ENCODE measurements at regions not wholly inside any gene's neighbourhood (a gene's known extent, or its start where the extent isn't known, plus 50 kb on each side); places are given as distances from the start of the nearest gene placed in this dataset.

DNA sequence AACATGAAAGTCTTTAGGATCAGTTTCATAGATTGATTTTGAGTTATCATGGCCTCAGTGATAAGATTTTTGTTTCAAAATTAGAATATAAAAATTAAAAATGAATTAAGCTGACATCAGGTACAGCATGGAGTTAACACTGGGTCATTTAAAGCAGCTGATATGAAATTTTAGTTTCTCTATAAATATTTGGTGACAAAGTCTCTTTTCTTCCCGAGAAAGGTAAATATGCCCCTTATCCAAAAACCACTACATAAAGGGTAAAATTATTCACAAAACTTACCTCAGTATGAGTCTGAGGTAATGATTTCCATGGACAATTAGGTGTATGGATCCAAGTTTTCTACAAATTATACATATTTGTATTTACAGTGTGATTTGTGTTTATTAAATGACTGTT lies 121.5 kb upstream of the PJA2 start:
- DNase-seq (ENCODE audit: low read depth in 3 of 3): no peak

DNA sequence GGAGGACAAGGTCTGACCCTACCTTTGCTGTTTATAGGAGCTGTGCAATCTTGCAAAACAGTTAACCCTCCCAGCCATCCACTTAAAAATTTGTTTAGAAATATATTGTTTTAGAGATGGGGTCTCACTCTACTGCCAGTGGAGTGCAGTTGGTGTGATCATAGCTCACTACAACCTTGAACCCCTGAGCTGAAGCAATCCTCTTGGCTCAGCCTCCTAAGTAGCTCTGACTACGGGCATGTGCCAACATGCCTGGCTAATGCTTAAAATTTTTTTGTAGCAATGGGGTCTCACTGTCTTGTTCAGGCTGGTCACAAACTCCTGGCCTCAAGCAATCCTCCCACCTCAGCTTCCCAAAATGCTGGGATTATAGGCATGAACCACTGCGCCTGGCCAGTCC lies 120.2 kb upstream of the PJA2 start:
- no peak for DNase-seq (ENCODE audit: low read depth in 3 of 3)

- DNase-seq (ENCODE audit: low read depth in 3 of 3): no peak
These were observed 119.7 kb upstream of the PJA2 start for GRCh38 chr5:109529520-109529919.

DNA sequence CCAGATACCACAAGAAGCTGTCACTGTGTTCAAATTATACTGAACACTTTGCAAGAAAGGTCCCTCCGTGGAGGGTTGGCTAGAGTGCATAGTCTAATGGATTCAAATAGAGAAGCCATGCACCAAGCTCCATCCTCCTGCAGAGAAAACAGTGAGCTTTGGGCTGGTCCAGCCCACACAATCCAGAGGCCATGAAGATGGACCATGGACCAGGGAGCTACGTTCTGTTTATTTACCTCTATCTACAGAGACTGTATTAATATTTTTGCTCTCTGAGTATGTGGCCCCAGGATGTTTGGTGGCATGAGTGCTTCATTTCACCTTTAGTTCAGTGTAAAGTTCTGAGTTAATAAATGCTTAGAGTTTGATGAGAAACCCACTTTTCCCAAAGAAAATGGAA lies 114.8 kb upstream of the PJA2 start:
- no peak for DNase-seq (ENCODE audit: low read depth in 3 of 3)

DNA sequence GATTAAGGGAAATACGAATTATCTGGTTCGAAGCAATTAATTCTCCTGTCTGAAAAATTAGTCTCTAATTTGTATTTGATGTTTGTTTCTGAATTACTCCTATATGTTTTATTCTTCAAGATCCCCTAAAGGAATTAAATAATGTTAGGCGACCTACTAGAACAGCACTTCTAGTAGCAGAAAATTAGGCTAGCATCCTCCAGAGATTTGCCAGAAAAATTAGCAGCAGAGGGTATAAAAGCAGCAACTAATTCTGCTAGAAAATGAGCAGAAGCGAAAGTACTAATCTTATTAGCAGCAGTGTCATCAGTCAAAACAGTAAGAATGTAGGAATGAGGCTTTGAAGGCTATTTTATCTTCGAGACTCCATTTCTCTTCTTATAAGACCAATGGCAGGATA lies 114.3 kb upstream of the PJA2 start:
- no peak for DNase-seq (ENCODE audit: low read depth in 3 of 3)

DNA sequence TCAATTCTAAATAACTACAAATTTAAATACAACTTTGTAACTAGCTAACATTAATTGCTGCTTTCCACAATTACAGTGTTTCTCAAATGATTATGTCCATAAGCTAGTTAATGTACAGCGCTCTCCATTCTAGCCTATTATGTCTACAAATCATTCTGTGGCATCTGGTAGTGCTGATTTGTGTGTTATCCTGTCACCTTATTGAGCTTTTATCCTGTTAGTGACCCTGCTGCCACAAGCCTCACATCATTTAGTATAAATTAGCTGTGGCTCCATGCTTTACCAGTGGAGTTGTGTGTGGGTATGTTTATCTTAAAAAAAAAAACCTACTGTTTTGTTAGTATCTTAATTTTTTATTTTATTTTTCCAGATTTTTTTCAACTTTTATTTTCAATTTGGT lies 112.6 kb upstream of the PJA2 start:
- DNase-seq (ENCODE audit: low read depth in 3 of 3): no peak

- DNase-seq (ENCODE audit: low read depth in 3 of 3): no peak
These were observed 109.6 kb upstream of the PJA2 start for GRCh38 chr5:109519416-109519815.

- DNase-seq (ENCODE audit: low read depth in 3 of 3): no peak
These were observed 106.6 kb upstream of the PJA2 start for GRCh38 chr5:109516390-109516789.

DNA sequence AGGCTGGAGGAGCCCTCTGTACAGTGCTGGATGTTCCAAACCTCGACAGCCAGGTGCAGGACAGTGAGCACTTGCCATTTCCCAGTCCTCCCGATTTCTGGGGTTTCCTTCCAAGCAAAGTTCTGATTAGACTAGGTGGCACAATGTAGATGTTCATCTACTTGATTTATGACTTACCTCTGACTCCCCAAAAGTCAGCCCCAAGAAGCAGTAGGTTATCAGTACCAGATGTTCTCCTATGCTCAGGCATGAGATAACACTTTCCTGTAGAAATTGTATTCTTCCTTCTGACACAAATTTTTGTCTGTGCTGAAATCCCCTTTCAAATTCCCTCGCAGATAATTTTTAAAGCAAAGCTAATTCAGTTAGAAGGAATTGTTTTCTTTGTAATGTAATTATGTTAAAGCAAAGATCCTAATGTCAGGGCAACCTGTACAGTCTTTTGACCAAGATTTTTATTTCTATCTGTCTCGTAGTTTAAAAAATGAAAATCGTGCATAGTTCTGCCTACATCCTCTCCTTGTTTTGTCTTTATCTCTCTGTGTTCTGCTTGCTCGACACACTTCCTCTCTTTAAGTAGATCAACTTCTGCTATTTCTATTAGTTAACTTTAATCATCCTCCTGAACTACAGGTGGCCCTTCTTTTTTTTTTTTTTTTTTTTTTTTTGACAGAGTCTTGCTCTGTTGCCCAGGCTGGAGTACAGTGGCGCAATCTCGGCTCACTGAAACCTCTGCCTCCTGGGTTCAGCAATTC lies 102.4 kb upstream of the PJA2 start:
- DNase-seq (ENCODE audit: low read depth in 3 of 3): no peak

- DNase-seq (ENCODE audit: low read depth in 3 of 3): no peak
These were observed 96.8 kb upstream of the PJA2 start for GRCh38 chr5:109506556-109506955.

- no peak for DNase-seq (ENCODE audit: low read depth in 3 of 3)
These were observed 86.3 kb upstream of the PJA2 start for GRCh38 chr5:109496112-109496511.

DNA sequence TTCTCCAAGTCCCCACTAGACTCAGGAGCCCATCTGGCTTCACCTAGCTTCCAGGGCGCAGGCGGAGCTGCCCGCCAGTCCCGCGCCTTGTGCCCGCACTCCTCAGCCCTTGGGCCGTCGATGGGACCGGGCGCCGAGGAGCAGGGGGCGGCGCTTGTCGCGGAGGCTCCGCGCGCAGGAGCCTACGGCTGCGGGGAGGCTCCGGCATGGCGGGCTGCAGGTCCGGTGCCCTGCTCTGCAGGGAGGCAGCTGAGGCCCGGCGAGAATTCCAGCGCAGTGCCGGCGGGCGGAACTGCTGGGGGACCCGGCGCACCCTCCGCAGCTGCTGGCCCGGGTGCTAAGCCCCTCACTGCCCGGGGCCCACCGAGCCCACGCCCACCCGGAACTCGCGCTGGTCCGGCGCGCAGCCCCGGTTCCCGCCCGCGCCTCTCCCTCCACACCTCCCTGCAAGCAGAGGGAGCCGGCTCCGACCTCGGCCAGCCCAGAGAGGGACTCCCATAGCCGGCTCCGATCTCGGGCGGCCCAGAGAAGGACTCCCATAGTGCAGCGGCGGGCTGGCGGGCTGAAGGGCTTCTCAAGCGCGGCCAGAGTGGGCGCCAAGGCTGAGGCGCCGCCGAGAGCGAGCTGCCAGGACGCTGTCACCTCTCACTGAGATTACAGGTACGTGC lies 78.1 kb upstream of the PJA2 start:
- no peak for DNase-seq (ENCODE audit: low read depth in 3 of 3)

GRCh38 chr5:109486200-109486804 lies 76.5 kb upstream of the PJA2 start:
- DNase-seq (ENCODE audit: low read depth in 3 of 3): no peak

- no peak for DNase-seq (ENCODE audit: low read depth in 3 of 3)
These were observed 75.3 kb upstream of the PJA2 start for GRCh38 chr5:109485030-109485429.

DNA sequence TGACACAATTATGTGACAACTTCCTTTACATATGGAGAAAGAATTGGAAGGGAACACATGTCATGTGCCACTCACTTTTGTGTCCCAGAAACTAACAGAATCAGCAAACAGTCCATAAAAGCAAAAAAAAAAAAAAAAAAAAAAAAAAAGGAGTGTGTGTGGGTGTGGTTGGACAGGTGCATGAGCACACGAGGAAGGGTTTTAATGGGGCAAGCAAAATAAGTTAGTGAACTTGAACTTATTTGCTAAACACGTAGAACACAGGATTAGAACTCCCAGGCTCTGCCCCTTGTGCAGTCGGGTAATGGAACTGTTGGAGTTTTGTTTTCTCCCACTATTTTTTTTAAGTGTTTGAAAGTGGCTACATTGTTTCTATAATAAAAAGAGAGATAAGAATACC lies 74.8 kb upstream of the PJA2 start:
- no peak for DNase-seq (ENCODE audit: low read depth in 3 of 3)

DNA sequence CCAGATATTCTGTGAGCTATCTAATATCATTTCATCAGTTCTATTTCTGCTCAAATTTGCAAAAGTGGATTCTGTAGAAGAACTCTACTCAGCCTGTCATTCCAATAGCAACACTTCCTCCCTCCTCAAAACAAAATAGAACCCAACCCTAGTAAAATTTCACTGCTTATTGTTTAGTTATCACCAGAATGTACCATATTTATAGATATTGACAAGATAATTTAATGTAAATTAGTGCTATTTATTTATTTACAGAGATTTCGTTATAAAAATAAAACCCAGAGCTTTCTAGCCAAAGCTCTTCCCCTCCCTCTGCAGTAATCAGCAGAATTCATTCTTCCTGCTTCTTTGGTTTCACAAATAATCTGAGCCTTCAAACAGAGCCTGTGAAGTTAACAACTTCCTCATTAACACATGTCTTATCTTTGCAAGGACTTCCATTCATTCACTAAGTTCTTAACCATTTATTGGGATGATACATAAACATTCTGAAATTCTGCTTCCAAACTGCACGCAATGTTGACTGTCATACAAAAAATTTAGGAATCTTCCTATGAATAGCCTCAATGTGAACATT lies 73.7 kb upstream of the PJA2 start:
- no peak for DNase-seq (ENCODE audit: low read depth in 3 of 3)

GRCh38 chr5:109482748-109483147 lies 73.0 kb upstream of the PJA2 start:
- no peak for DNase-seq (ENCODE audit: low read depth in 3 of 3)

GRCh38 chr5:109479260-109479860 lies 69.6 kb upstream of the PJA2 start:
- DNase-seq (ENCODE audit: low read depth in 3 of 3): no peak

- DNase-seq (ENCODE audit: low read depth in 3 of 3): no peak
These were observed 69.1 kb upstream of the PJA2 start for GRCh38 chr5:109478830-109479229.

GRCh38 chr5:109476292-109476691 lies 66.5 kb upstream of the PJA2 start:
- no peak for DNase-seq (ENCODE audit: low read depth in 3 of 3)

- DNase-seq (ENCODE audit: low read depth in 3 of 3): no peak
These were observed 60.3 kb upstream of the PJA2 start for GRCh38 chr5:109469896-109470662.
